D721Med (cell line): ENCODE measurements at regions not wholly inside any gene's neighbourhood (a gene's known extent, or its start where the extent isn't known, plus 50 kb on each side); places are given as distances from the start of the nearest gene placed in this dataset.

ENCODE experiments used
- DNase-seq: peaks from one replicate; pipeline ENCODE4 v3.0.0; 2011; ENCODE audit warnings: low spot score; ENCODE audit not compliant: insufficient read length
- FAIRE-seq: peaks from 2 replicates; lab custom pipeline; 2011; peaks lifted over from hg19 to GRCh38; lab: Jason Lieb, UNC
- CTCF ChIP-seq: IDR thresholded peaks from 2 replicates; pipeline ENCODE4 v1.5.1; 2012; ENCODE audit warnings: mild to moderate bottlenecking, control low read depth; ENCODE audit not compliant: insufficient read depth; ENCODE audit errors: missing control alignments

- FAIRE-seq (no peak), DNase-seq (no peak)
- no peak for TF ChIP-seq CTCF
These were observed 50.4 kb upstream of the CYSLTR2 start for GRCh38 chr13:48603375-48603774.
